WTC11 (cell line): ENCODE measurements at regions not wholly inside any gene's neighbourhood (a gene's known extent, or its start where the extent isn't known, plus 50 kb on each side); places are given as distances from the start of the nearest gene placed in this dataset.

Experiments used
- CBFB ChIP-seq: sonication (generic); formaldehyde crosslinking; IDR thresholded peaks from 2 replicates; pipeline ENCODE4 v1.8.1; 2022; ENCODE audit warnings: mild to moderate bottlenecking, low read depth, missing genetic modification reagents
- ELF4 ChIP-seq: sonication (generic); formaldehyde crosslinking; IDR thresholded peaks from 2 replicates; pipeline ENCODE4 v1.8.1; 2022; ENCODE audit warnings: low read depth, mild to moderate bottlenecking, moderate library complexity, missing genetic modification reagents
- FOXK1 ChIP-seq: sonication (generic); formaldehyde crosslinking; IDR thresholded peaks from 2 replicates; pipeline ENCODE4 v1.8.0; 2022; ENCODE audit warnings: mild to moderate bottlenecking, moderate library complexity, missing genetic modification reagents
- JAZF1 ChIP-seq: fragments of 250-450 bp; sonication (Bioruptor Pico); IDR thresholded peaks from 2 replicates; pipeline ENCODE4 v1.9.0; 2021; ENCODE audit warnings: moderate library complexity, mild to moderate bottlenecking, inconsistent platforms
- SMAD3 ChIP-seq: sonication (generic); formaldehyde crosslinking; IDR thresholded peaks from 2 replicates; pipeline ENCODE4 v1.8.0; 2022; ENCODE audit warnings: missing genetic modification reagents, mild to moderate bottlenecking, borderline replicate concordance
- SOX15 ChIP-seq: fragments of 250-450 bp; sonication (Bioruptor Pico); IDR thresholded peaks from 2 replicates; pipeline ENCODE4 v1.9.0; 2021; ENCODE audit warnings: mild to moderate bottlenecking
- TEAD1 ChIP-seq: sonication (generic); formaldehyde crosslinking; IDR thresholded peaks from 2 replicates; pipeline ENCODE4 v1.8.0; 2022; ENCODE audit warnings: mild to moderate bottlenecking, missing genetic modification reagents
- TF ChIP-seq, protein P1 (sequence below): fragments of 200-600 bp; IDR thresholded peaks from 2 replicates; pipeline ENCODE4 v1.8.0; 2022; ENCODE audit warnings: antibody characterized with exemption
- TF ChIP-seq, protein P2 (sequence below): sonication (generic); formaldehyde crosslinking; IDR thresholded peaks from 2 replicates; pipeline ENCODE4 v1.8.0; 2022; ENCODE audit warnings: mild to moderate bottlenecking, missing genetic modification reagents
- TF ChIP-seq, protein P3 (sequence below): sonication (generic); formaldehyde crosslinking; IDR thresholded peaks from 2 replicates; pipeline ENCODE4 v1.8.0; 2023; ENCODE audit warnings: missing genetic modification reagents, mild to moderate bottlenecking, borderline replicate concordance
- TF ChIP-seq, protein P4 (sequence below): sonication (generic); formaldehyde crosslinking; IDR thresholded peaks from 2 replicates; pipeline ENCODE4 v1.8.0; 2022; ENCODE audit warnings: mild to moderate bottlenecking, missing genetic modification reagents
- TF ChIP-seq, protein P5 (sequence below): sonication (generic); formaldehyde crosslinking; IDR thresholded peaks from 2 replicates; pipeline ENCODE4 v1.8.1; 2023; ENCODE audit warnings: mild to moderate bottlenecking, missing genetic modification reagents, moderate library complexity

DNA sequence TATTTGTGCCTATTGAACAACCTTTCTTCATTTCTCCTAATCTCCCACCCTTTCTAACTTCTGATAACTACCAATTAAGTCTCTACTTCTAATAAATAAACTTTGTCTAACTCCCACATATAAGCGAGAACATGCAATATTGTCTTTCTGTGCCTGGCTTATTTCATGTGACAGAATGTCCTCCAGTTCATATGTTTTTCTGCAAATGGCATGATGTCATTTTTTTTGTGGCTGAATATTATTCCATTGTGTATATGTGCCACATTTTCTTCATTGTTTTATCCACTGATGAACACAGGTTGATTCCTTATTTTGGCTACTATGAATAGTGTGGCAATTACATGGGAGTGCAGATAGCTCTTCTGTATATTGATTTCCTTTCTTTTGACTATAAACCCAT is 1041.5 kb upstream of the MANEA start:
- TF ChIP-seq, protein P1, sequence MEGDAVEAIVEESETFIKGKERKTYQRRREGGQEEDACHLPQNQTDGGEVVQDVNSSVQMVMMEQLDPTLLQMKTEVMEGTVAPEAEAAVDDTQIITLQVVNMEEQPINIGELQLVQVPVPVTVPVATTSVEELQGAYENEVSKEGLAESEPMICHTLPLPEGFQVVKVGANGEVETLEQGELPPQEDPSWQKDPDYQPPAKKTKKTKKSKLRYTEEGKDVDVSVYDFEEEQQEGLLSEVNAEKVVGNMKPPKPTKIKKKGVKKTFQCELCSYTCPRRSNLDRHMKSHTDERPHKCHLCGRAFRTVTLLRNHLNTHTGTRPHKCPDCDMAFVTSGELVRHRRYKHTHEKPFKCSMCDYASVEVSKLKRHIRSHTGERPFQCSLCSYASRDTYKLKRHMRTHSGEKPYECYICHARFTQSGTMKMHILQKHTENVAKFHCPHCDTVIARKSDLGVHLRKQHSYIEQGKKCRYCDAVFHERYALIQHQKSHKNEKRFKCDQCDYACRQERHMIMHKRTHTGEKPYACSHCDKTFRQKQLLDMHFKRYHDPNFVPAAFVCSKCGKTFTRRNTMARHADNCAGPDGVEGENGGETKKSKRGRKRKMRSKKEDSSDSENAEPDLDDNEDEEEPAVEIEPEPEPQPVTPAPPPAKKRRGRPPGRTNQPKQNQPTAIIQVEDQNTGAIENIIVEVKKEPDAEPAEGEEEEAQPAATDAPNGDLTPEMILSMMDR: no peak
- TF ChIP-seq, protein P2, sequence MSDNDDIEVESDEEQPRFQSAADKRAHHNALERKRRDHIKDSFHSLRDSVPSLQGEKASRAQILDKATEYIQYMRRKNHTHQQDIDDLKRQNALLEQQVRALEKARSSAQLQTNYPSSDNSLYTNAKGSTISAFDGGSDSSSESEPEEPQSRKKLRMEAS: no peak
- TF ChIP-seq, protein P3, sequence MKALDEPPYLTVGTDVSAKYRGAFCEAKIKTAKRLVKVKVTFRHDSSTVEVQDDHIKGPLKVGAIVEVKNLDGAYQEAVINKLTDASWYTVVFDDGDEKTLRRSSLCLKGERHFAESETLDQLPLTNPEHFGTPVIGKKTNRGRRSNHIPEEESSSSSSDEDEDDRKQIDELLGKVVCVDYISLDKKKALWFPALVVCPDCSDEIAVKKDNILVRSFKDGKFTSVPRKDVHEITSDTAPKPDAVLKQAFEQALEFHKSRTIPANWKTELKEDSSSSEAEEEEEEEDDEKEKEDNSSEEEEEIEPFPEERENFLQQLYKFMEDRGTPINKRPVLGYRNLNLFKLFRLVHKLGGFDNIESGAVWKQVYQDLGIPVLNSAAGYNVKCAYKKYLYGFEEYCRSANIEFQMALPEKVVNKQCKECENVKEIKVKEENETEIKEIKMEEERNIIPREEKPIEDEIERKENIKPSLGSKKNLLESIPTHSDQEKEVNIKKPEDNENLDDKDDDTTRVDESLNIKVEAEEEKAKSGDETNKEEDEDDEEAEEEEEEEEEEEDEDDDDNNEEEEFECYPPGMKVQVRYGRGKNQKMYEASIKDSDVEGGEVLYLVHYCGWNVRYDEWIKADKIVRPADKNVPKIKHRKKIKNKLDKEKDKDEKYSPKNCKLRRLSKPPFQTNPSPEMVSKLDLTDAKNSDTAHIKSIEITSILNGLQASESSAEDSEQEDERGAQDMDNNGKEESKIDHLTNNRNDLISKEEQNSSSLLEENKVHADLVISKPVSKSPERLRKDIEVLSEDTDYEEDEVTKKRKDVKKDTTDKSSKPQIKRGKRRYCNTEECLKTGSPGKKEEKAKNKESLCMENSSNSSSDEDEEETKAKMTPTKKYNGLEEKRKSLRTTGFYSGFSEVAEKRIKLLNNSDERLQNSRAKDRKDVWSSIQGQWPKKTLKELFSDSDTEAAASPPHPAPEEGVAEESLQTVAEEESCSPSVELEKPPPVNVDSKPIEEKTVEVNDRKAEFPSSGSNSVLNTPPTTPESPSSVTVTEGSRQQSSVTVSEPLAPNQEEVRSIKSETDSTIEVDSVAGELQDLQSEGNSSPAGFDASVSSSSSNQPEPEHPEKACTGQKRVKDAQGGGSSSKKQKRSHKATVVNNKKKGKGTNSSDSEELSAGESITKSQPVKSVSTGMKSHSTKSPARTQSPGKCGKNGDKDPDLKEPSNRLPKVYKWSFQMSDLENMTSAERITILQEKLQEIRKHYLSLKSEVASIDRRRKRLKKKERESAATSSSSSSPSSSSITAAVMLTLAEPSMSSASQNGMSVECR (CRISPR knock-in tag): no peak
- TF ChIP-seq CBFB (CRISPR knock-in tag) (no peak), JAZF1 (CRISPR knock-in tag) (no peak), SOX15 (CRISPR knock-in tag) (no peak), SMAD3 (CRISPR knock-in tag) (no peak), ELF4 (CRISPR knock-in tag) (no peak), FOXK1 (CRISPR knock-in tag) (no peak), TEAD1 (CRISPR knock-in tag) (no peak)
- TF ChIP-seq, protein P4, sequence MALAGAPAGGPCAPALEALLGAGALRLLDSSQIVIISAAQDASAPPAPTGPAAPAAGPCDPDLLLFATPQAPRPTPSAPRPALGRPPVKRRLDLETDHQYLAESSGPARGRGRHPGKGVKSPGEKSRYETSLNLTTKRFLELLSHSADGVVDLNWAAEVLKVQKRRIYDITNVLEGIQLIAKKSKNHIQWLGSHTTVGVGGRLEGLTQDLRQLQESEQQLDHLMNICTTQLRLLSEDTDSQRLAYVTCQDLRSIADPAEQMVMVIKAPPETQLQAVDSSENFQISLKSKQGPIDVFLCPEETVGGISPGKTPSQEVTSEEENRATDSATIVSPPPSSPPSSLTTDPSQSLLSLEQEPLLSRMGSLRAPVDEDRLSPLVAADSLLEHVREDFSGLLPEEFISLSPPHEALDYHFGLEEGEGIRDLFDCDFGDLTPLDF (CRISPR knock-in tag): no peak
- TF ChIP-seq, protein P5, sequence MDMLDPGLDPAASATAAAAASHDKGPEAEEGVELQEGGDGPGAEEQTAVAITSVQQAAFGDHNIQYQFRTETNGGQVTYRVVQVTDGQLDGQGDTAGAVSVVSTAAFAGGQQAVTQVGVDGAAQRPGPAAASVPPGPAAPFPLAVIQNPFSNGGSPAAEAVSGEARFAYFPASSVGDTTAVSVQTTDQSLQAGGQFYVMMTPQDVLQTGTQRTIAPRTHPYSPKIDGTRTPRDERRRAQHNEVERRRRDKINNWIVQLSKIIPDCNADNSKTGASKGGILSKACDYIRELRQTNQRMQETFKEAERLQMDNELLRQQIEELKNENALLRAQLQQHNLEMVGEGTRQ (CRISPR knock-in tag): no peak
